HG03439 (cell line): ENCODE measurements at regions not wholly inside any gene's neighbourhood (a gene's known extent, or its start where the extent isn't known, plus 50 kb on each side); places are given as distances from the start of the nearest gene placed in this dataset.
"Not testable (repeated sequence)": the region's sequence is repeated elsewhere in the genome, so short reads cannot be mapped to it uniquely, and the experiment has no call there.

Experiments used
- ATAC-seq: cut with Tn5 transposase; IDR thresholded peaks from one replicate; pipeline ENCODE4 v1.9.1; 2021; ENCODE audit warnings: mild to moderate bottlenecking, moderate library complexity; ENCODE audit not compliant: unreplicated experiment

GRCh38 chr11:122404571-122404970, 251.0 kb upstream of the UBASH3B start:
- no peak for ATAC-seq

GRCh38 chr11:122401581-122401980, 253.9 kb upstream of the UBASH3B start:
- not testable (repeated sequence) for ATAC-seq

DNA sequence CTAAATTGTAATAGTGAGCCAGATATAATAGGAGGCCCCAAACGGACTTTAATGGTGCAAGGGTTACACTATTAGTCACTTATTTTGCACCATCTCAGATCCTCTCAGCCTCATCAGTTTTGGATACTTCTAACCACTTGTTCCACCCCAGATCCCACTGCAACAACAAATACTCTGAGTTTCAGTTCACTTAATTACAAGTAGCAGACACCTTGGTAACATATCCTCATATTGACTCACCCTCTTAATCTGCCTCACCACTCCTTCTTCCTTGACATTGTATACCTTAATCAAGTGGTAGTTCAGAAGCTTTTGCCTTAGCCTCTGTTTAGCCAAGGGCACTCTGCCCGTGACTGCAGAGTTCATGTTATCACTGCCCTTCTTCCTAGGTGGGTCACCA, 256.1 kb upstream of the UBASH3B start:
- no peak for ATAC-seq

DNA sequence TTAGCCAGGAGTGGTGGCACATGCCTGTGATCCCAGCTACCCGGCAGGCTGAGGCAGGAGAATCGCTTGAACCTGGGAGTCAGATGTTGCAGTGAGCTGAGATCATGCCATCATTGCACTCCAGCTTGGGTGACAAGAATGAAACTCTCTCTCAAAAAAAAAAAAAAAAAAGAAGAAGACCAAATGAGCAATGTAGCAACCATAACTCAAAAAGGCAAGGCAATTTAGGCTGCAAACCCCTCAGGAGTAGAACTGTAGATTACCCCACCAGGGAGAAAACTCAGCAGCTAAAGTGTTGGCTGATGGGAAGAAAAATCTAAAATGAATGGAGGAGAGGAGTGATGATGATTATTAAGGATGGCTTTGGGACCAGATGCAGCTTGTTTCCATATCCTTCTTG, 256.7 kb upstream of the UBASH3B start:
- no peak for ATAC-seq

DNA sequence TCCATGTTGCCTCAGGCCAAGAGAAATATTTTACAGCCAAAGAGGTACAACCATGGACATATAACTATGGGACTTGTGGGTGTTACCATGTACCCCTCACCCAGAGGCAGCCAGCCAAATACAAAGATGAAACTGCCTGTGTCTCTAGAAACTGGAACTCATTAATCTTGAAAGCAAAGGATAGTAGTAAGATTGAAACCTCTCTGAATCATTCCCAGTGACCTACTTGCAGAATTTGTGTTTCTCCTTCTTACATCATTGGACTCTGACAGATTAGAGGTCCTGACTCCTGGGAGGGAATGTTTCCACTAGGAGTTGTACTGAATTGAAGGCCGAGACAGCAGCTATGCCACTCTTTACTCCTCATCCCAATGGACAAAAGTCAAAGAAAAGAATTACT, 257.4 kb upstream of the UBASH3B start:
- ATAC-seq = no peak

GRCh38 chr11:122395282-122395681, 260.2 kb upstream of the UBASH3B start:
- ATAC-seq = no peak

GRCh38 chr11:122394313-122394712, 261.2 kb upstream of the UBASH3B start:
- ATAC-seq = no peak

- no peak for ATAC-seq
Observed at GRCh38 chr11:122393209-122393860, 262.2 kb upstream of the UBASH3B start.

- no peak for ATAC-seq
Observed at GRCh38 chr11:122392508-122392907, 263.0 kb upstream of the UBASH3B start.

- no peak for ATAC-seq
Observed at GRCh38 chr11:122391049-122391448, 264.5 kb upstream of the UBASH3B start.

GRCh38 chr11:122383186-122383585, 267.2 kb upstream of the BLID start:
- no peak for ATAC-seq

GRCh38 chr11:122375687-122376399, 259.8 kb upstream of the BLID start:
- no peak for ATAC-seq

DNA sequence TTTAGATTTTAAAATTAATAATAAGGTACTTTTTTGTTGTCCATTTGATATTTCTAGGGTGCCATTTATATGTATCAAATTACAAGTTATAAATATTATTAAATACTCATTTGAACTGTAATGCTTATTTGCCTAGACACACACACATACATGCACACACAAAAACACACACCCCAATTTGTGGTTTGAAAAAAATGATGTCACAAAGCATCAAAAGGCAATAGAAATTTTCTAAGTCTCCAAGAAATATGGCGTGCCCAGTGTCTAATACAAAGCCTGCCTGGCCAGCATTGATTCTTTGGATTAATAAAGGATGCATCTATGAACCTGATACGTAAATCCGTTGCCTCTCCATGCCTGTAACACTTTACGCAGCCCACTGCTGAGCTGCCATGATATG, 252.8 kb upstream of the BLID start:
- ATAC-seq = no peak

DNA sequence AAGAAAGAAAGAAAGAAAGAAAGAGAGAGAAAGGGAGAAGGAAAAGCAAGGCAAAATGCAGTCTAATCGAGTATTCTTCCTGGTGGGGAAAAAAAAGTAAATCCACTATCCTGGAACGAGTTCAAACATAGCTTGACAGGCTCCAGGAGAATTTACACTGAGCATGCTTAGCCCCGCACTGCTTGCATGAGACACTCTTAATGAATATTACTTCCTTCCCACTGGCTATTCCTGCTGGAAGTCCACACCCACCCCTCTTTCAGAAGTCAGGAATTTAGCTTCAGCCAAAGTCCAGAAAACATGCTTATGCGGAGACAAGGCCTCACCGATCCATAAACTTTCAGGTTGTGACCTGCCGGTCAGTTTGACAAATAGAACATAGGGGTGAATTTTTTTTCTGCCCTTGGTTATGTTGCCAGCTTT, 251.8 kb upstream of the BLID start:
- ATAC-seq = no peak

- no peak for ATAC-seq
Observed at GRCh38 chr11:122365610-122366360, 249.8 kb upstream of the BLID start.

- ATAC-seq = no peak
Observed at GRCh38 chr11:122363296-122363695, 247.3 kb upstream of the BLID start.

DNA sequence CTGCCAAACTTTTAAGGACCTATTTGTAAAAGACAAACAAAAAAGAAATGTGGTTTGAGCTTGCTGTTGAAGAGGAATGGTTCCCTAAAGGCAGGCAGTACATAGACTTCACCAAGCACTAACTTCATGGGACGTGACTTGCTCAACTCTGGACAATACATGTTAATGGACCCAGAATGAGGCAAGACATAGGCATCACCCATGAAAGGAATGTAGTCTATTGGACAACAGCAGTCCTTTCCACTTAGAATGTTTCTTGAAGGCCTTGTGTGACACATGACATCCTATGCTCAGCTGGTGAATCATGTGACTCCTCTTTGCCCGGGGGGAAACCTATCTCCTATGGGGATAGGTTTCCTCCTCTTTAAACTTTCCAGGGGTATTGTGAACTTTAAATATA, 246.4 kb upstream of the BLID start:
- ATAC-seq = no peak

- no peak for ATAC-seq
Observed at GRCh38 chr11:122360875-122361274, 244.9 kb upstream of the BLID start.

GRCh38 chr11:122359081-122359571, 243.1 kb upstream of the BLID start:
- ATAC-seq = no peak

GRCh38 chr11:122358292-122358691, 242.3 kb upstream of the BLID start:
- ATAC-seq = no peak

DNA sequence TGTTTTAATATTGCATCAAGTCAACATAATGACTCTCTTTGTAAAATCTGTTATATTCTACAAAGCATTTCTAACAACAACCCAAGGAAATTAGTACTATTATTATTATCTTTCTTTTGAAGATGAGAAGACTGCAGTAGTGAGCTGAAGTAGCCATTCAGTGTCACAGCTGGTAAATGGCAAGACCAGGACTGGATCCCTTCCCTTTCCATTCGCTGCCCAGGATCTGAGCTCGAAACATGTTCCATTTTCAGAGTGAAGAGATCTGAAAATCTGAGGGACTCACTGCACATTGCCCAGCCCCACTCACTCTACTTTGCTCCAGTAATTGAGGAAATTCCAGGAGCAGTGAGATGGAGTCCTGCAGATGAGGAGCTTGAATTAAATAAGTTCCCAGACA, 240.0 kb upstream of the BLID start:
- no peak for ATAC-seq
